Urinary bladder (tissue), 3 donors: ENCODE measurements at regions not wholly inside any gene's neighbourhood (a gene's known extent, or its start where the extent isn't known, plus 50 kb on each side); places are given as distances from the start of the nearest gene placed in this dataset.
"Not testable (repeated sequence)": the region's sequence is repeated elsewhere in the genome, so short reads cannot be mapped to it uniquely, and the experiment has no call there.

Experiments used
- DNase-seq: peaks from one replicate; pipeline ENCODE4 v3.0.0-alpha.2; 2015; ENCODE audit errors: extremely low spot score
- H3K27ac ChIP-seq: one replicate; pipeline ENCODE4 v1.5.1; 2013; ENCODE audit warnings: low read depth, mild to moderate bottlenecking, moderate library complexity
- H3K36me3 ChIP-seq: one replicate; pipeline ENCODE4 v1.6.1; 2013; ENCODE audit warnings: mild to moderate bottlenecking, moderate library complexity; ENCODE audit not compliant: insufficient read depth
- H3K4me1 ChIP-seq: one replicate; pipeline ENCODE4 v1.6.1; 2013; ENCODE audit warnings: mild to moderate bottlenecking, moderate library complexity; ENCODE audit not compliant: insufficient read depth
- H3K4me3 ChIP-seq: one replicate; pipeline ENCODE4 v1.5.1; 2013; ENCODE audit warnings: low read depth, low read length
- WGBS: extraction: QIAGEN DNeasy Blood & Tissue Kit; methylation state at CpG from one replicate; pipeline ENCODE4 v1.1.7; 2013; 5-methylcytosine and 5-hydroxymethylcytosine counted together
- donor health status: healthy with polysubstance abuse.
- donor health status: healthy.

DNA sequence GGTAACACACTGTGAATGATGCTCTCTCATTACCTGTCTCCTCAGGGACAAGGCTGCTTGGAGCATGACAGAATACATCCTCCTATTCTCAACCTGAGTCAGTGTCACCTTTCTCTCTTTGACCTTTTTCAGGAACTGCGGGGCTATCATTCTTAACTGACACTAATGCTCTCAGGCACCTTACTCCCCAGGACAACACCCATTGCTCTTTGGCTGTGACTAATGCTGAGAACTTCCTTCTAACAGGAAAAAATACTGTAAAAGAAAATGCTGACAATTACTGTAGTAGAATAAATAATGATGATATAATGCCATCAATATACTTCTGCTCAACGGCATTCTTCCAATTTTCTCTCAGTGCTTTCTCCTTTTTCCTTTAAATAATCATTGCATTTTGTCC lies 2082.7 kb upstream of the RAG2 start:
- 84% methylated on average over 2 of the region's 2 CpGs for WGBS
- Histone ChIP-seq H3K27ac (no peak overlapping the region), H3K36me3 (no peaks in the 10 kb centered on the region), H3K4me1 (no peaks in the 10 kb centered on the region), H3K4me3 (no peak overlapping the region)
- no peak for DNase-seq

- Histone ChIP-seq H3K27ac (no peak overlapping the region), H3K4me3 (no peak overlapping the region), H3K36me3 (no peaks in the 10 kb centered on the region), H3K4me1 (no peaks in the 10 kb centered on the region)
- 89% methylated on average over 2 of the region's 2 CpGs for WGBS
- DNase-seq: no peak
These were observed 2082.1 kb upstream of the RAG2 start for GRCh38 chr11:38680166-38680565.

DNA sequence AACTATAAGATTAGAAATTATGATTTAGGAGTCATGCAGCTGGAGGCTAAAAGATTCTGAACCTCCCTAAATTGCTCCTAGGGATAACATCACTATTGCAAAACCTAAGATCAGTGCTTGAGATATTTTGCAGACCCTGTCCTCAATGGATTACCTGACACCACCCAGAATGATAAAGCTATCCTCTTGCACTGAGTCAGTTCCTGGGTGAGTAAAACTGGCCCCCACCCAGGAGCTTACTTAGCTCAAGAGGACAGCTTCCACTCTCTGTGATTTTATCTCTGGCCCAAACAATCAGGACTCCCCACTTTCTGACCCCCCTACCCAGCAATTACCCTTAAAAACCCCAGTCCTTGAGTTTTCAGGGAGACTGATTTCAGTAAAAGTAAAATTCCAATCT lies 2074.4 kb upstream of the RAG2 start:
- no peak for DNase-seq
- no peaks in the 10 kb centered on the region for H3K36me3 ChIP-seq
- no peak overlapping the region for H3K4me3 ChIP-seq
- no peak overlapping the region for H3K27ac ChIP-seq
- H3K4me1 ChIP-seq: no peaks in the 10 kb centered on the region

DNA sequence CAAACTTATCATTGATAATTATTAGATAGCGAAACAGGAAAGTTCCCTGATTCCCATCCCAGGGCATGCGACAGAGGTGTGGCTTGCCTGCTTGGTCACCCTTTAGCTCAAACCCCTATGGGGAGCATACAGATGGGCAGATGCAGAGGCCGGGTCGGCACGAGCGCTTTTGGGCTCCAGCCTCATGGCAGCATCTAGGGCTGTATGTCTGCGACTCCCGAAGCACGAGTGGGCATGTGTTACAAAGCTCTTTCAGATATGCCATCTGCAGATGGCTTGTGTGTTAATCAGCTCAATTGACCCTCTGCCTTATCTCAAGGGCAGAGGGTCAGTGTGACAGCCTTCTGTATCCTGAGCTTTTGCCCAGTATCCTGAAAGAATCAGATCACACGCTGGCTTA lies 2069.3 kb upstream of the RAG2 start:
- Histone ChIP-seq H3K27ac (no peak overlapping the region), H3K4me1 (no peaks in the 10 kb centered on the region), H3K4me3 (no peak overlapping the region), H3K36me3 (no peaks in the 10 kb centered on the region)
- 86% methylated on average over 10 of the region's 10 CpGs for WGBS
- DNase-seq: no peak

GRCh38 chr11:38648604-38649003 lies 2050.6 kb upstream of the RAG2 start:
- H3K4me3 ChIP-seq: no peak overlapping the region
- WGBS: 61% methylated on average over 3 of the region's 3 CpGs
- no peak for DNase-seq

GRCh38 chr11:38646382-38646781 lies 2048.3 kb upstream of the RAG2 start:
- WGBS: 84% methylated on average over 3 of the region's 3 CpGs
- H3K36me3 ChIP-seq: no peaks in the 10 kb centered on the region

More at GRCh38 chr11:38648604-38649003, 2050.6 kb upstream of the RAG2 start:
- no peak overlapping the region for H3K27ac ChIP-seq
- no peaks in the 10 kb centered on the region for H3K4me1 ChIP-seq
- no peaks in the 10 kb centered on the region for H3K36me3 ChIP-seq

DNA sequence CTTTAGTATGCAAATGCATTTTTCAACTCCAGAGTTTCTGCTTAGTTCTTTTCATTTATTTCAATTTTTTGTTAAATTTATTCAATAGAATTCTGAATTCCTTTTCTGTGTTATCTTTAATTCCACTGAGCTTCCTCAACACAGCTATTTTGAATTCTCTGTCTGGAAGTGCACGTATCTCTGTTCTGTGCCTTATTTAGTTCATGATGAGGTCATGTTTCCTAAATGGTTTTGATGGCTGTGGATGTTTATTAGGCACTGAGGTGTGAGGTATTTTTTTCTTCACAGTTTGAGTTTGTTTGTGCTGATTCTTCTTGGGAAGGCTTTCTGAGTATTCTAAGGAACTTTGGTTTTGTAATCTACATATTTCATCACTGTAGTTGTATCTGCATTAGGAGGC lies 2042.8 kb upstream of the RAG2 start:
- Histone ChIP-seq H3K4me3 (no peak overlapping the region), H3K36me3 (no peaks in the 10 kb centered on the region), H3K4me1 (no peaks in the 10 kb centered on the region), H3K27ac (no peak overlapping the region)
- no peak for DNase-seq
- WGBS: 72% methylated on average over 1 of the region's 1 CpG

More at GRCh38 chr11:38646382-38646781, 2048.3 kb upstream of the RAG2 start:
- H3K4me3 ChIP-seq: no peak overlapping the region
- DNase-seq: no peak
- no peak overlapping the region for H3K27ac ChIP-seq
- H3K4me1 ChIP-seq: no peaks in the 10 kb centered on the region

- no peak for DNase-seq
- no peak overlapping the region for H3K27ac ChIP-seq
These were observed 2014.7 kb upstream of the RAG2 start for GRCh38 chr11:38612701-38613100.

DNA sequence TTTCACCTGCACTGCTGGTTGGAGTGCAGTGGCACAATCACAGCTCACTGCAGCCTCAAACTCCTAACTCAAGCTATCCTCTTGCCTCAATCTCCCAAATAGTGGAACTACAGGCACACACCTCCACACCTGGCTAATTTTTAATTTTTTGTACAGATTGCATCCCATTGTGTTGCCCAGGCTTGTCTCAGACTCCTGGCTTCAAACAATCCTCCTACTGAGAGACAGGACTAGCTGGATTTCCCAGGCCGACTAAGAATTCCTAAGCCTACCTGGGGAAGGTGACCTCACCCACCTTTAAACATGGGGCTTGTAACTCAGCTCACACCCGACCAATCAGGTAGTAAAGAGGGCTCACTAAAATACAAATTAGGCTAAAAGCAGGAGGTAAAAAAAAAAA lies 2003.3 kb upstream of the RAG2 start:
- H3K4me1 ChIP-seq, H3K27ac ChIP-seq, H3K36me3 ChIP-seq, DNase-seq, H3K4me3 ChIP-seq: not testable (repeated sequence)
- WGBS: 84% methylated on average over 2 of the region's 2 CpGs

More at GRCh38 chr11:38612701-38613100, 2014.7 kb upstream of the RAG2 start:
- H3K4me3 ChIP-seq: no peak overlapping the region
- H3K4me1 ChIP-seq: no peaks in the 10 kb centered on the region
- no peaks in the 10 kb centered on the region for H3K36me3 ChIP-seq

GRCh38 chr11:38598418-38598817 lies 2000.4 kb upstream of the RAG2 start:
- no peaks in the 10 kb centered on the region for H3K36me3 ChIP-seq
- H3K27ac ChIP-seq: no peak overlapping the region
- no peak overlapping the region for H3K4me3 ChIP-seq
- WGBS: 75% methylated on average over 6 of the region's 6 CpGs
- H3K4me1 ChIP-seq: no peaks in the 10 kb centered on the region
- no peak for DNase-seq

GRCh38 chr11:38595359-38596016 lies 1997.5 kb upstream of the RAG2 start:
- H3K4me1 ChIP-seq, H3K36me3 ChIP-seq, H3K4me3 ChIP-seq, DNase-seq, H3K27ac ChIP-seq: not testable (repeated sequence)
- 94% methylated on average over 13 of the region's 13 CpGs for WGBS

DNA sequence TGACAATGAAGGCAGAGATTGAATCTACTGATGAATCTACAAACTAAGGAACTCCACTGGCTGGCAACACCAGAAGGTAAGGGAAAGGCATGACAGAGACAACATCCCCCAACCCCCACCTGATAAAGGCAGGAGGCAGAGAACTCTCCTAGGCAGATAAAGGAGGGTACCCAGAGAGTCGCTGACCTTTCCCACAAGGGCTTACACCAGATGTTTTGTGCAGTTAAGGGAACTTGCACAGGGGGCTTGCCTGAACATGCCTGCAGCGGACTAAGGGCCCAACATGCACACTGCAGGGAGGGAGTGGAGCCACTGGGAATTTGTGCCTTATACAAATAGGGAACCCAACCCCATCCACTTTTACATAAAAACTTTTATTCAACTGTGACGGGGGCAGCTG lies 1996.9 kb upstream of the RAG2 start:
- DNase-seq: no peak
- H3K36me3 ChIP-seq: no peaks in the 10 kb centered on the region
- no peaks in the 10 kb centered on the region for H3K4me1 ChIP-seq
- H3K27ac ChIP-seq: no peak overlapping the region
- whole genome bisulfite sequencing: 94% methylated on average over 3 of the region's 3 CpGs
- no peak overlapping the region for H3K4me3 ChIP-seq

DNA sequence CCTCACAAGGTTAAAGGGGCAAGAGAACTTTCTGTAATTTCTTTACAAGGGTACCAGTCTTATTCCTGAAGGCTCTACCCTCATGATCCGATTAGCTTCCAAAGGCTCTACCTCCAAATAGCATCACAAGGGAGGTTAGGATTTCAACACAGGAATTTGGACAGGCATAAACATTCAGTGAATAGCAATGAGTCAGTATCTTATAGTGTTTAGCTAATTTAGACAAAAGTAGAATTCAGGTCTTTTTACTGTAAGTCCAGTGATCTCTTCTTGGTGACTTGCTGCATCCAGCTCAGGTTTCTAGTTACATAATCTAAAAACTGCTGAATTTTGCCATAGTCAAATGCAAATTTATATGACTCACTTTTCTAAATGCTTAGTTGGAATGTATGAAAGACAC lies 1995.6 kb upstream of the RAG2 start:
- WGBS: 79% methylated on average over 1 of the region's 1 CpG

DNA sequence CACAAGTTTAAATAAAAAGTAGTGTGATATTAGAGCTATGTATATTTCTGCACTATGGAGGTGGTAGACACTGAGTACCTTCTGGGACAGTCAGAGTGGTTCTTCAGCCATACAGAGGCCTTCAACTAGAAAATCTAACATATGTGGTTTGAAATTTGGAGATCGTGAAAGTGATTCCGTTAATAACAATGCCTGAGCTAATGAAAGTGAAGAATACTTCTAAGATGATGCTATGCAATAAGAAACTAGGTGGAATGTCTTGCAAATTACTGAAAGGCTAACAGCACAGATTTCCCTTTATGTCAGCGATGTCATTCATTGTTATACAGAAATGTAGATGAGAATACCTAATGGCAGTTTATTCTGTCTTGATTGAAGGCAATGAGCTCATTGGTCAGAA lies 1984.7 kb upstream of the RAG2 start:
- no peaks in the 10 kb centered on the region for H3K36me3 ChIP-seq
- H3K27ac ChIP-seq: no peak overlapping the region
- WGBS: 69% methylated on average over 3 of the region's 3 CpGs
- no peak overlapping the region for H3K4me3 ChIP-seq
- no peak for DNase-seq
- no peaks in the 10 kb centered on the region for H3K4me1 ChIP-seq

More for the DNA sequence above, 1995.6 kb upstream of the RAG2 start:
- Histone ChIP-seq H3K36me3 (no peaks in the 10 kb centered on the region), H3K4me3 (no peak overlapping the region), H3K27ac (no peak overlapping the region), H3K4me1 (no peaks in the 10 kb centered on the region)
- no peak for DNase-seq

DNA sequence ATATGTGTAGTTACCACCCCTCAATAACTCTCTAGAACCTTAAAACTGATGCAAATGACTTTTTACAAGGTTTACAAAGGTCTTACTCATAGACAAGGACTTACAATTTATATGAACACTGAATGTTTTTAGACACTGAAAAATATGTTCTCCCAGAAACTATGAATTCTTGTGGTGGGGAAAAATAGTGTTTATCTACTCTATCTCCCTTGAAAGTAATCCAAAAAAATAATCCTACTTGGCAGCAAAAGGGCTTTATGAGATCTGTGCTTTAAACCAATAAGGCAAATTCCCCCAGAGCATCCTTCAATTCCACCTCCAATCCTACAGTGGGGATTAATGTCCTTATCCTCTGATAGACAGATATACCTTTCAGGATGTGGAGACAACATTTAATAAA lies 1984.1 kb upstream of the RAG2 start:
- H3K4me1 ChIP-seq: no peaks in the 10 kb centered on the region
- H3K27ac ChIP-seq: no peak overlapping the region
- H3K4me3 ChIP-seq: no peak overlapping the region
- no peak for DNase-seq
- no peaks in the 10 kb centered on the region for H3K36me3 ChIP-seq
